ENCODE measurements at regions not wholly inside any gene's neighbourhood (a gene's known extent, or its start where the extent isn't known, plus 50 kb on each side); places are given as distances from the start of the nearest gene placed in this dataset.

GRCh38 chr2:12169721-12170120 is 423.3 kb downstream of the LPIN1 start:
- no peak for TF ChIP-seq POLR2A (IDR thresholded peaks at IDR 0.05; ENCODE audit: low read depth, low read length)
- no peak for TF ChIP-seq TAF1 (IDR thresholded peaks at IDR 0.05; ENCODE audit: borderline replicate concordance, low read depth, low read length)
